Heart left ventricle (tissue), 13 donors: ENCODE measurements at regions not wholly inside any gene's neighbourhood (a gene's known extent, or its start where the extent isn't known, plus 50 kb on each side); places are given as distances from the start of the nearest gene placed in this dataset.

ENCODE experiments used
- CTCF ChIP-seq, 12 donors: fragments of 200-600 bp; sonication (generic) in 4 of 12; IDR thresholded peaks; one replicate each; pipeline versions ENCODE4 v1.5.0 to v1.8.0; 2018 to 2022; ENCODE audit warnings: antibody characterized with exemption in 12 of 12, mild to moderate bottlenecking in 5 of 12
- POLR2A ChIP-seq, 2 donors: fragments of 450-650 bp; IDR thresholded peaks; one replicate each; pipeline ENCODE4 v1.6.1; 2017; ENCODE audit warnings: antibody characterized with exemption in 2 of 2, mild to moderate bottlenecking in 2 of 2, moderate library complexity in 2 of 2
- donor health status: ischemic (EF 13 %, LVEDD 7.1; RV severe dilation, severe dysfunction).
- donor health status: DM: no; HTN: yes; CAD: no.
- donor health status: DM: no; HTN: no; CAD: no.
- donor health status: ischemic (EF 25% LVEDD 6.9; RV normal size, moderate dysfunction).
- donor health status: ischemic (EF 25% LVEDD 5.7; RV mildly dilated, moderate dysfunction).
- donor health status: ischemic (EF 35%, LVEDD 5.7; RV mildly dilated, moderate dysfunction).
- donor health status: nonischemic (EF 11% LVEDD 7.7; RV severe dilation, severe dysfunction).
- donor health status: DM: yes; HTN: yes; CAD: no.
- donor health status: PGD.
- donor health status: ischemic (EF 29% LVEDD 5.4; RV normal size, mild dysfunction).
- donor health status: nonischemic (EF 23%, LVEDD 6.1; RV moderate dilation, normal function).

GRCh38 chr22:25465949-25466348 lies 98.5 kb upstream of the GRK3 start:
- TF ChIP-seq CTCF (IDR thresholded peaks at IDR 0.05) (no peak), POLR2A (IDR thresholded peaks at IDR 0.05) (no peak)
